HL-60 (cell line): ENCODE measurements at regions not wholly inside any gene's neighbourhood (a gene's known extent, or its start where the extent isn't known, plus 50 kb on each side); places are given as distances from the start of the nearest gene placed in this dataset.

Experiments
- DNase-seq, 2 experiments: peaks; one replicate each; pipeline ENCODE4 v3.0.0-alpha.2; 2010 to 2020; ENCODE audit warnings: low read depth in 1 of 2, low spot score in 1 of 2
- H3K27ac ChIP-seq: fragments of 250-450 bp; sonication (Bioruptor Pico); replicated peaks from 2 replicates; pipeline ENCODE4 v1.5.1; 2020; ENCODE audit warnings: mild to moderate bottlenecking, moderate library complexity
- H3K27me3 ChIP-seq: fragments of 250-450 bp; sonication (Bioruptor Pico); 2 replicates; pipeline ENCODE4 v1.5.1; 2021; ENCODE audit warnings: mild to moderate bottlenecking, moderate library complexity; ENCODE audit not compliant: insufficient read depth, poor library complexity, severe bottlenecking
- H3K4me3 ChIP-seq: replicated peaks from 2 replicates; pipeline ENCODE4 v1.5.1; 2011; ENCODE audit warnings: mild to moderate bottlenecking, control low read depth, low read length; ENCODE audit not compliant: insufficient read depth
- CTCF ChIP-seq: IDR thresholded peaks from one replicate; pipeline ENCODE4 v1.5.1; 2011; ENCODE audit warnings: low read length, control low read depth, inconsistent platforms; ENCODE audit not compliant: insufficient read depth
- GABPA ChIP-seq: IDR thresholded peaks from 2 replicates; pipeline ENCODE4 v1.6.1; 2012; ENCODE audit warnings: low read depth
- POLR2AphosphoS5 ChIP-seq: IDR thresholded peaks from 2 replicates; pipeline ENCODE4 v1.6.1; 2012; ENCODE audit warnings: low read depth
- REST ChIP-seq: IDR thresholded peaks from 2 replicates; pipeline ENCODE4 v1.6.1; 2012; ENCODE audit warnings: low read depth; ENCODE audit not compliant: insufficient replicate concordance
- SPI1 ChIP-seq: IDR thresholded peaks from 2 replicates; pipeline ENCODE4 v1.6.1; 2012; ENCODE audit warnings: low read depth, mild to moderate bottlenecking, borderline replicate concordance

GRCh38 chr15:38996111-38996631, 431.6 kb upstream of the RASGRP1 start:
- H3K27ac ChIP-seq = no peak overlapping the region
- H3K27me3 ChIP-seq = peaks cover 2% of the 10 kb centered on the region
- DNase-seq = no peak
- TF ChIP-seq REST = no peak
- TF ChIP-seq CTCF = no peak
- no peak for TF ChIP-seq GABPA
- no peak for TF ChIP-seq POLR2AphosphoS5
- no peak for TF ChIP-seq SPI1
- H3K4me3 ChIP-seq = no peak overlapping the region

GRCh38 chr15:38997841-38998240, 433.2 kb upstream of the RASGRP1 start:
- H3K27me3 ChIP-seq = no peaks in the 10 kb centered on the region
- TF ChIP-seq CTCF (no peak), SPI1 (no peak), REST (no peak), GABPA (no peak), POLR2AphosphoS5 (no peak)
- DNase-seq = no peak

GRCh38 chr15:39000008-39000734, 435.6 kb upstream of the RASGRP1 start:
- DNase-seq = no peak
- no peak overlapping the region for H3K27ac ChIP-seq
- TF ChIP-seq POLR2AphosphoS5 (no peak), SPI1 (no peak), REST (no peak), CTCF (no peak), GABPA (no peak)
- no peaks in the 10 kb centered on the region for H3K27me3 ChIP-seq
- H3K4me3 ChIP-seq = no peak overlapping the region

More at GRCh38 chr15:38997841-38998240, 433.2 kb upstream of the RASGRP1 start:
- Histone ChIP-seq H3K27ac (no peak overlapping the region), H3K4me3 (no peak overlapping the region)
